Smooth muscle cell (in vitro differentiated cells): ENCODE measurements at regions not wholly inside any gene's neighbourhood (a gene's known extent, or its start where the extent isn't known, plus 50 kb on each side); places are given as distances from the start of the nearest gene placed in this dataset.

Experiments used
- DNase-seq: peaks from one replicate; lab custom pipeline; 2025; ENCODE audit not compliant: unreplicated experiment; lab: John Stamatoyannopoulos, UW
- H2AFZ ChIP-seq: fragments of 200-600 bp; sonication (generic); 2 replicates; pipeline ENCODE4 v1.6.0; 2016; ENCODE audit warnings: antibody characterized with exemption, low read depth, mild to moderate bottlenecking
- H3F3A ChIP-seq: fragments of 200-600 bp; sonication (generic); 2 replicates; pipeline ENCODE4 v1.6.0; 2017; ENCODE audit warnings: antibody characterized with exemption, low read depth
- H3K27ac ChIP-seq: fragments of 200-600 bp; sonication (generic); 2 replicates; pipeline ENCODE4 v1.5.1; 2016; ENCODE audit warnings: low read depth, mild to moderate bottlenecking
- H3K27me3 ChIP-seq: fragments of 200-600 bp; sonication (generic); 2 replicates; pipeline ENCODE4 v1.6.1; 2016; ENCODE audit warnings: low read depth, mild to moderate bottlenecking
- H3K36me3 ChIP-seq: fragments of 200-600 bp; sonication (generic); 2 replicates; pipeline ENCODE4 v1.5.1; 2016; ENCODE audit warnings: low read depth
- H3K4me1 ChIP-seq: fragments of 200-600 bp; sonication (generic); 2 replicates; pipeline ENCODE4 v1.5.1; 2016; ENCODE audit warnings: low read depth
- H3K4me2 ChIP-seq: fragments of 200-600 bp; sonication (generic); 2 replicates; pipeline ENCODE4 v1.6.0; 2016; ENCODE audit warnings: mild to moderate bottlenecking
- H3K4me3 ChIP-seq: fragments of 200-600 bp; sonication (generic); 2 replicates; pipeline ENCODE4 v1.5.1; 2016; ENCODE audit warnings: mild to moderate bottlenecking
- H3K79me2 ChIP-seq: fragments of 200-600 bp; sonication (generic); 2 replicates; pipeline ENCODE4 v1.6.0; 2016; ENCODE audit warnings: low read depth, mild to moderate bottlenecking
- H3K9ac ChIP-seq: fragments of 200-600 bp; sonication (generic); 2 replicates; pipeline ENCODE4 v1.6.0; 2016; ENCODE audit warnings: low read depth
- H3K9me3 ChIP-seq: fragments of 200-600 bp; sonication (generic); replicated peaks from 2 replicates; pipeline ENCODE4 v1.5.1; 2016; ENCODE audit warnings: low read depth
- H4K20me1 ChIP-seq: fragments of 200-600 bp; sonication (generic); 2 replicates; pipeline ENCODE4 v1.6.0; 2016; ENCODE audit warnings: low read depth
- CTCF ChIP-seq: fragments of 200-600 bp; sonication (generic); IDR thresholded peaks from 2 replicates; pipeline ENCODE4 v1.5.1; 2017; ENCODE audit warnings: borderline replicate concordance, mild to moderate bottlenecking, antibody characterized with exemption; ENCODE audit not compliant: insufficient read depth, poor library complexity, severe bottlenecking
- WGBS: methylation state at CpG from one replicate; pipeline ENCODE4 v1.1.7; 2016; ENCODE audit warnings: low lambda C conversion rate; 5-methylcytosine and 5-hydroxymethylcytosine counted together

GRCh38 chr11:127330044-127330443 lies 329.5 kb upstream of the KIRREL3 start:
- H3K36me3 ChIP-seq, result no peaks in the 10 kb centered on the region
- no peak overlapping the region for H3K9ac ChIP-seq
- no peak for DNase-seq
- H3K79me2 ChIP-seq, result no peaks in the 10 kb centered on the region
- H2AFZ ChIP-seq, result no peak overlapping the region
- H3K4me3 ChIP-seq, result no peak overlapping the region
- H3K4me2 ChIP-seq, result no peak overlapping the region
- TF ChIP-seq CTCF, result no peak
- H3F3A ChIP-seq, result no peaks in the 10 kb centered on the region
- no peaks in the 10 kb centered on the region for H3K4me1 ChIP-seq
- peaks cover 6% of the 10 kb centered on the region for H3K9me3 ChIP-seq
- H3K27ac ChIP-seq, result no peak overlapping the region
- 55% methylated on average over 3 of the region's 3 CpGs for WGBS
- no peaks in the 10 kb centered on the region for H4K20me1 ChIP-seq
- no peaks in the 10 kb centered on the region for H3K27me3 ChIP-seq

GRCh38 chr11:127308291-127308690 lies 307.7 kb upstream of the KIRREL3 start:
- 91% methylated on average over 2 of the region's 2 CpGs for whole genome bisulfite sequencing
- H2AFZ ChIP-seq, result no peak overlapping the region
- H3K9me3 ChIP-seq, result no peaks in the 10 kb centered on the region
- no peaks in the 10 kb centered on the region for H4K20me1 ChIP-seq
- DNase-seq, result no peak
- no peak overlapping the region for H3K27ac ChIP-seq
- no peak overlapping the region for H3K9ac ChIP-seq
- no peak for TF ChIP-seq CTCF
- no peaks in the 10 kb centered on the region for H3K36me3 ChIP-seq
- peaks cover 5% of the 10 kb centered on the region for H3K4me1 ChIP-seq
- H3F3A ChIP-seq, result no peaks in the 10 kb centered on the region
- H3K79me2 ChIP-seq, result no peaks in the 10 kb centered on the region
- H3K4me2 ChIP-seq, result no peak overlapping the region
- H3K27me3 ChIP-seq, result peaks cover 9% of the 10 kb centered on the region
- H3K4me3 ChIP-seq, result no peak overlapping the region

GRCh38 chr11:127307700-127308099 lies 307.1 kb upstream of the KIRREL3 start:
- Histone ChIP-seq H3K79me2 (no peaks in the 10 kb centered on the region), H3K36me3 (no peaks in the 10 kb centered on the region), H4K20me1 (no peaks in the 10 kb centered on the region), H3K4me3 (no peak overlapping the region), H3K27me3 (peaks cover 9% of the 10 kb centered on the region), H3K9ac (no peak overlapping the region), H3K9me3 (no peaks in the 10 kb centered on the region), H2AFZ (no peak overlapping the region), H3K4me2 (no peak overlapping the region), H3K27ac (no peak overlapping the region), H3F3A (no peaks in the 10 kb centered on the region), H3K4me1 (peaks cover 5% of the 10 kb centered on the region)
- no peak for DNase-seq
- 77% methylated on average over 5 of the region's 5 CpGs for WGBS
- TF ChIP-seq CTCF, result no peak

GRCh38 chr11:127304634-127305033 lies 304.1 kb upstream of the KIRREL3 start:
- H3K4me3 ChIP-seq, result no peak overlapping the region
- peaks cover 19% of the 10 kb centered on the region for H3K27me3 ChIP-seq
- TF ChIP-seq CTCF, result no peak
- no peak for DNase-seq
- no peaks in the 10 kb centered on the region for H4K20me1 ChIP-seq
- H3K9ac ChIP-seq, result no peak overlapping the region
- H3K36me3 ChIP-seq, result no peaks in the 10 kb centered on the region
- no peak overlapping the region for H3K4me2 ChIP-seq
- H3K9me3 ChIP-seq, result no peaks in the 10 kb centered on the region
- no peaks in the 10 kb centered on the region for H3F3A ChIP-seq
- H2AFZ ChIP-seq, result no peak overlapping the region
- H3K4me1 ChIP-seq, result peaks cover 5% of the 10 kb centered on the region
- no peak overlapping the region for H3K27ac ChIP-seq
- WGBS, result 78% methylated on average over 3 of the region's 3 CpGs
- no peaks in the 10 kb centered on the region for H3K79me2 ChIP-seq
